HG03135 (cell line): ENCODE measurements at regions not wholly inside any gene's neighbourhood (a gene's known extent, or its start where the extent isn't known, plus 50 kb on each side); places are given as distances from the start of the nearest gene placed in this dataset.
"Not testable (repeated sequence)": the region's sequence is repeated elsewhere in the genome, so short reads cannot be mapped to it uniquely, and the experiment has no call there.

ENCODE experiments used
- ATAC-seq: cut with Tn5 transposase; IDR thresholded peaks from one replicate; pipeline ENCODE4 v1.9.1; 2021; ENCODE audit warnings: mild to moderate bottlenecking, moderate library complexity; ENCODE audit not compliant: unreplicated experiment

DNA sequence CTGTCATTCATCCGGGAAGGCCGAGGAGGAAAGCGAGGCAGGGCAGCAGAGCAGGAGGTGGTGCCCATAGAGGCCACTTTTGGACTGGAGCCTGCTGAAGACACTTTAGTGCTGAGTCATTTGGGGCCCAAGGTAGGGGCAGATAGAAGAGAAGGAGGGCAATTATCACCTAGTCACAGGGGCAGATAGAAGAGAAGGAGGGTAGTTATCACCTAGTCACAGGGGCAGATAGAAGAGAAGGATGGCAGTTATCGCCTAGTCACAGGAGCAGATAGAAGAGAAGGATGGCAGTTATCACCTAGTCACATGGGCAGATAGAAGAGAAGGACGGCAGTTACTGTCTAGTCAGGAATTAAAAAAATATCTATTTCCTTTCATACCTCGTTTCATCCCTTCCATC, 1372.6 kb downstream of the FOXD4L5 start:
- not testable (repeated sequence) for ATAC-seq

DNA sequence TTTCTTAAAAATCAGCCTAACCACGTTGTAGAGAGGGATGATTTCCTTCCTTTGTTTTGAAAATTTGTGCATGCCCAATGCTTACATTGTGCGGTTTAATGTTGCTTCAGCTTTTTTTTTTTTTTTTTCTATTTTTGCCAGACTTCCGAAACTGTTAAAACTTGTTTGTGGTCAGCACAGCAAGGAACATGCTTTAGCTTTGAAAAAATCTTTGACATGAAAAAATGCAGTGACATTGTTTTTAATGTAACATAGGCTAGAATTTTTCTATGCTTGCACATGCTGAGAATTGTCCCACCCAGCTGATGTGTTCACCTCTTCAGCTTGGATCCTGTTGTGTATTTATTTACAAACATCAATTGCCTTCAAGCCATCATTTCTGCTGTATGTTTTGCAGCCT, 1375.9 kb downstream of the FOXD4L5 start:
- ATAC-seq = not testable (repeated sequence)

DNA sequence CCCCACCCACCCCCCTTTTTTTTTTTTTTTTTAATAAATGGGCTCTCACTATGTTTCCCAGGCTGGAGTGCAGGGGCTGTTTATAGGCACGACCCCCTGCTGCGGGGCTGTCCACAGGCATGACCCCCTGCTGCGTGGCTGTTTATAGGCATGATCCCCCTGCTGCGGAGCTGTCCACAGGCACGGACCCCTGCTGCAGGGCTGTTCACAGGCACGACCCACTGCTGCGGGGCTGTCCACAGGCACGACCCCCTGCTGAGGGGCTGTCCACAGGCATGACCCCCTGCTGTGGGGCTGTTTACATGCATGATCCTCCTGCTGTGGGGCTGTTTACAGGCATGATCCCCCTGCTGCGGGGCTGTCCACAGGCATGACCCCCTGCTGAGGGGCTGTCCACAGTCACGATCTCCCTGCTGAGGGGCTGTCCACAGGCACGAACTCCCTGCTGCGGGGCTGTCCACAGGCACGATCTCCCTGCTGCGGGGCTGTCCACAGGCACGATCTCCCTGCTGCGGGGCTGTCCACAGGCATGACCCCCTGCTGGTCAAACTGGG, 1385.3 kb downstream of the FOXD4L5 start:
- ATAC-seq = not testable (repeated sequence)

- not testable (repeated sequence) for ATAC-seq
Observed at GRCh38 chr9:63881386-63881785, 1403.6 kb downstream of the FOXD4L5 start.

DNA sequence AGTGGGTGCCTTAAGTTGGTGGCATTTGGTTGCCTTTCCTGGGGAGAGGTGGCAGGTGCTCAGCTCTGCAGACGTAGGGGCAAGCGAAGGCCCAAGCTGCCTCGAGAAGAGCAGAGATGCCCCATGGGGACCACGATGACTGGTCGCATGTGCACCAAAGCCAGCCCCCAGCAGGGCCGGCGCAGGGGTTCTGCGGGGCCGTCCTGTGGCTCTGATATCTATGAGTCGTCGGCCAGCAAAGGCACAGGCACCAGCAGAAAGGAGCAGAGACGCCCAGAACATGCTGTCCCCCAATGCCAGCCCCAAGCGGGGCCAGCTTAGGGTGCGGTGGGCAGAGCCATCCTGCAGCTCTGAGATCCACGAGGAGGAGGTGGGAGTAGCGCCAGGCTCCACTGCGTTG, 1408.6 kb downstream of the FOXD4L5 start:
- ATAC-seq = not testable (repeated sequence)

DNA sequence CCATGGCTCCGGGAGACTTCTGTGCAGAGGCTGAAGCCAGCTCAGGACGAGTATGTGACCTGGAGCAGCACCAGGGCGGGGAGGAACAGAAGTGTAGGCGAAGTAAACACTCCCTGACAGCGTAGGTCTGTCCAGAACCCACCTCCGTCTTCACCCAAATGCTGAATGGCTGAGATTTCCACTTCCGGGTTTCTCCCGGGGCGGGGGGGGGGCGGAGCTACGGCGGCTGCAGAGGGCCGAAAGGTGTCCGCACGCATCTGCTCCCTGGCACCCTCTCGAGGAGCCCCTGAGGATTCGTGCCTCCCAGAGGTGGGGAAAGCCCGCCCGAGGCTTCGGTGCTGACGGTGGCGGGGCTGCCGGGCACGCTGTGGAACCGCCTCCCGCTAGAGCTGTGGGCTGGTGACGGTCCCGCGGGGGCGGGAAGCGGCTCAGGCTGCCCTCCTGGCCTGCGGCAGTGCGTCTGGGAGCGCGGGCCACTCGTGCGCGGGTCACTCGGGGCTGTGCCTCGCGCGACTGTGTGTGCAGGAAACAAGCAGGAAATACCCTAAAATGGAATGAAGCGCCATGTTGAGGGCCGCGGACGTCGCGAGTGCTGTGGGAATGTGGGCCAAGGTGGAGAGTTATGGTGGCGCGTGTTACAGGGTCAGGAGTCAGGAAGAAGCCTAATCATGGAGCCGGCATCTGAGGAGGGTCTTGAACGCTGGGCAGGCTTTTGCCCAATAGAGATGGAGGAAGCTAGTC, 1425.4 kb downstream of the FOXD4L5 start:
- no peak for ATAC-seq

DNA sequence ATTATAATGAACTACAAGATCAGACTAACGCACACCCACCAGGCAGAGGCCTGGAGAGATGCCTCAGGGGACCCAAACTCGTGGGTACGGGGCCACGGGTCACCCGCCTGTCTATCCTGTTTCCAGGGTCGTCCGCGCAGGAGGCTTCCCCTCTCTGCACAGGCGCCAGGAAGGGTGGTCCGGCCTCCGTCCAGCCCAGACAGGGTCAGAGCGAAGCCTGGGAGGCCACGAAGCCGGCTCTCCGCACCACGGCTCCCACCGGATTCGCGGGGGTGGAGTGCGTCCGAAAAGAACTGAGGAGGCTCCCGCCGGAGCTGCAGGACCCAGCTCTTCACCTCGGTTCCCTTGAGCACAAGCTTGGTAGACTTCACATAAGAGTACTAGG, 1425.9 kb downstream of the FOXD4L5 start:
- ATAC-seq = not testable (repeated sequence)

DNA sequence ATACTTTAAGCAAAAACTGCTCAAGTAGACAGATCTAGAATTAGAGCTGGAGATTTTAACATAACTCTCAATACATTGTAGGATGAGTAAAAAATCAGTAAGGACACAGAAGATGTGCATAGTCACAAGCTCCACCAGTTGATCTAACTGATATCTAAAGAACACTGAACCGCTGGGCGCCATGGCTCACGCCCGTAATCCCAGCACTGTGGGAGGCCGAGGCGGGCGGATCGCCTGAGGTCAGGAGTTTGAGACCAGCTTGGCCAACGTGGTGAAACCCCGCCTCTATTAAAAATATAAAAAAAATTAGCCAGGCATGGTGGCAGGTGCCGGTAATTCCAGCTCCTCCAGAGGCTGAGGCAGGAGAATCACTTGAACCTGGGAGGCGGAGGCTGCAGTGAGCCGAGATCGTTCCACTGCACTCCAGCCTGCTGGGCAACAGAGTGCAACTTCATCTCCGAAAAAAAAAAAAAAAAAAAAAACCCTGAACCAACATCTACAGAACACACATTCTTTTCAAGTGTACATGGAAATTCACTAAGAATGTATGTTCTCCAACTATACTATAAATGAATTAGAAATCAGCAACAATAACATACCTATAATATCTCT, 1431.8 kb downstream of the FOXD4L5 start:
- ATAC-seq = not testable (repeated sequence)

- not testable (repeated sequence) for ATAC-seq
Observed at GRCh38 chr9:63824804-63825203, 1460.2 kb downstream of the FOXD4L5 start.

- not testable (repeated sequence) for ATAC-seq
Observed at GRCh38 chr9:63823375-63824201, 1461.4 kb downstream of the FOXD4L5 start.

GRCh38 chr9:63822615-63823374, 1462.2 kb downstream of the FOXD4L5 start:
- not testable (repeated sequence) for ATAC-seq

DNA sequence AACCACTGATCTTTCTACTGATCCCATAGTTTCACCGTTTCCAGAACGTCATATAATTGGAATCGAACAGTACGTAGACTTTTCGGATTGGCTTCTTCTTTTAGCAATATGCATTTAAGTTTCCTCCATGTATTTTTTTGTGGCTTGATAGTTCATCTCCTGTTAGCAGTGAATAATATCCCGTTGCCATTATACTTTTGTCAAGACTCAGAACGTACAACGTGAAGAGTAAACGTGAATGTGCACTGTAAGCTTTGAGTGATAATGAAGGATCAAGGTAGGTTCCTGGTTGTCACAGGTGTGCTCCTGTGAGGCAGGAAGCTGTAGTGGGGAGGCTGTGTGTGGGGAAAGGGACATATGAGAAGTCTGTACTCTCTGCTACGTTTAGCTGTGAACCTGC, 1463.7 kb downstream of the FOXD4L5 start:
- ATAC-seq = not testable (repeated sequence)

DNA sequence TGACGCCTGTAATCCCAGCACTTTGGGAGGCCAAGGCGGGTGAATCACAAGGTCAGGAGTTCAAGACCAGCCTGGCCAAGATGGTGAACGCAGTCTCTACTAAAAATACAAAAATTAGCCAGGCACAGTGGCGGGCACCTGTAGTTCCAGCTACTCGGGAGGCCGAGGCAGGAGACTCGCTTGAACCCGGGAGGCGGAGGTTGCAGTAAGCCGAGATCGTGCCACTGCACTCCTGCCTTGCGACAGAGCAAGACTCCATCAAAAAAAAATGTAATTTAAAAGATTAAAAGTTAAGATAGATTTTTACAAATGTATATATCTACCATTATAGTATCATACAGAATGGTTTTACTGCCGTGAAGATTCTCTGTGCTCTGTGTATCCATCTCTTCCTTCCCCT, 1464.1 kb downstream of the FOXD4L5 start:
- not testable (repeated sequence) for ATAC-seq

DNA sequence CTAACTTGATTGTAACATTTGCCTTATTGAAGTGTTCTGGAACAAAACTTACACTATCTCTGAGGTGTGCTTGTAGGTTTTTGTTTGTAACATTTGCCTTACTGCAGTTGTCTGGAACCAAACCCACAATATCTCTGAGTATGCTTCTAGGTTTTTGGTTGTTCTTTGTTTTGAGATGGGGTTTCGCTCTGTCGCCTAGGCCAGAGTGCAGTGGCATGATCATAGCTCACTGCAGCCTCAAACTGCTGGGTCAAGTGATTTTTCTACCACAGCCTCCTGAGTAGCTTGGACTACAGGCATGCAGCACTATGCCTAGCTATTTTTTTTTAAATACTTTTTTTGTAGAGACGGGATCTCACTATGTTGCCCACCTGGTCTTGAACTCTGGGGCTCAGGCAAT, 1464.6 kb downstream of the FOXD4L5 start:
- ATAC-seq = not testable (repeated sequence)

DNA sequence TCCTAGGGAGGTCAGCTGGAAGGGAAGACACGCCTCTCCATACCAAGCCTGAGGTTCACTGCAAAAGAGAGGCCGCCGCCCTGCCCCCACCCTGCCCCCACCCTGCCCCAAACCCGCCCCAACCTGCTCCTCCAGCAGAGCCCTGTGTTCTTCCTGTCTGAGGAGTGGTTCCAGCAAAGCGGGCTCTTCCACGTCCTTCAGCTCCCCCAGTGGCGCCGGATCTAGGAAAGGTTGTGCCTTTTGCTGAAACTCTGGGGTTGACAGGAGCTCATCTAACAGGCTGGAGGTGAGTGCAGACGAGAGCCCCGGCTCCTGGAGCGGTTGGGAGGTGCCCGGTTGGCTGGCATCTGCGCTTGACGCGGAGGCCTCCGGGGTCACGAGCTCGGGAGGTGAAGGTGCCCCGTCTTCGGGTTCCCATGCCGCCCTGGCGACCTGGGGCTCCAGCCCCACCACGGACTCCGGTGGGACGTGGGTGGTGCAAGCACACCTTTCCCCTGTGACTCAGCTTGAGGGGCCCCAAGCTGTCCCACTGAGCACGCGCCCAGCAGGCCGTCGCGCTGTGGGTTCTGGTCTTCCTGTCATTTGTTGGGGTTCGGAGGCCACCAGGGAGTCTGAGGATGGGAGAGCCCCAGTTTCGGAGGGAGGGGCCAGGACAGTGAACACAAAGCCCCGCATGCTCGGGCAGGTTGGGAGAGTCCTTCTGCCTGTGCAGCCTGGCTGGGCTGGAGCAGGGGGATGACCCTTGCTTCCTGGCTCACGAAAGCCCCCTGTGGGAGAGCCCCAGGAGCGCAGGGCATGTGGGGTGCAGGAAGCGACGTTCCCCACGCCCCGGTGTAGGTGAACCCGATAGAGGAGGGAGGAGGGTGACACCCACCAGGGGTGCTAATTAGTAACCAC, 1467.1 kb downstream of the FOXD4L5 start:
- peak; percentile 66 for ATAC-seq

DNA sequence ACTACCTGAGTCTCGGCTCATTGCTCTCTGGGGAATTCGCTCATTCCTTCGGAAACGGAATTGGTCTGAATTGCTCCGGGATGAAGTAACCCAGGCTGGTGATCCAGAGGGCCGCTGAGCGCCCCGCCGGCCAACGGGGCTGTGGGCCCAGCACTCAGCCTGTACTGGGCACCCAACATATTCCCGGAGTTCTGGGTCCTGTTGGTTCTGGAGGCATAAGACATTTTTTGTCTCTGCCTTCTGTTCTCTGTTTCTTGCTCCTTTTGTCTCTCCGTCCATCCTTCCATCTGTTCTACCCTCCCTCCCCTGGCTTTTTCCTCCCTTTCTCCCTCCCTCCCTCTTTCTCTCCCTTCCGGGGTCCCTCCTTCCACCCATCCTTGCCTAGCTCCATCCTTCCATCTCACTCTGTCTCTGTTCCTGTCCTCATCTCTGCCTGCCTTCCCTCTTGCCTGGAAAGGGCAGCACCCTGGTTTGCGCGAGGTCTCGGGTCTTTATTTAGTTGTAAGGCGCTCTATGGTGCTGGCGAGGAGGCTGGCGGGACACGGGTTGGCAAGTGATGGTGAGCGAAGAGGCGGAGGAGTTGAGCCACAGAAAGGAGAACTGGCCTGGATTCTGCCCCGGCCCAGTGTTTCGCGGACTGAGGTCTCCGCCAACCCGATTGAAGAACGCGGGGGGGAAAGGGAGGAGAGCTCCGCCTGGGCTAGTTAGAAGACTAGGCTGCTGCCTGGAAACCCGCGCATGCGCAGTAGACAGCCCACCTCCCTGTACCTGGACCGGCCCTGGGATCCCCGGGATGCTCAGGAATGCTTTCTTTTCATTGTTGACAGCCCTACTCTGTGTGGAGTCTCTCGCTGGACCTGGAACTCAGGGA, 1468.0 kb downstream of the FOXD4L5 start:
- peak; percentile 60 for ATAC-seq

DNA sequence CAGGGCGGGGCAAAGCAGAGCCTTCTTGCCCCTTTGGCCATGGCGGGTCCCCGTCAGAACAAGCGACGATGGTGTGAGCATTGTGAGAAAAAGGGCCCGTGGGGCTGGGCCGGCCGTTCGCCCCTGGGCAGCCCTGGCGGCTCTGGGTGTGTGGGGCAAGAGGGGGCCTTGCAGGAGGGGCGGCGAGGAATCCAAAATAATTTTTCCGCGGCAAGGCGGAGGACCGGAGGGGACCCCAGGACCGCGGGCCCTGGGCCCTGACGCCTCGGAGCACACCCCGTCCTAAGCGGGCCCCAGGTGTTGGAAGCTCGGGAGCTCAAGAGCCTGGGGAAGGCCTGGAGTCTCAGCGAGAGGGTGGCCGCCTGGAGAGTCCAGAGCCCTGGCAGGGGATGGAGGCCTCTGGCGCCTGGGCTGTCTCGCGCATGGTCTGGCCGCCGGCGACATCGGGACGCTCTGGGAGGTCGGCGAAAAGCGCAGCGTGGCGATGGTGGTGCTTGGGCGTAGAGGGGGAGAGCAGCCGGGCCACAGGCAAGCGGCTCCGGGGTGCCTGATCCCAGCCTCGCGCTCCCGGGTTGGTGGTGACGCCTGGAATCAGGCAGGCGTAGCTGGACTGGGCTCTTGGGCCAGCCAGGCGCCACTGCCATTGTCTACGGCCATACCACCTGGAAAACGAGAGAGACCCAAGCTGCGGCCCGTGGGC, 1469.9 kb downstream of the FOXD4L5 start:
- not testable (repeated sequence) for ATAC-seq
